ENCODE measurements at regions not wholly inside any gene's neighbourhood (a gene's known extent, or its start where the extent isn't known, plus 50 kb on each side); places are given as distances from the start of the nearest gene placed in this dataset.

DNA sequence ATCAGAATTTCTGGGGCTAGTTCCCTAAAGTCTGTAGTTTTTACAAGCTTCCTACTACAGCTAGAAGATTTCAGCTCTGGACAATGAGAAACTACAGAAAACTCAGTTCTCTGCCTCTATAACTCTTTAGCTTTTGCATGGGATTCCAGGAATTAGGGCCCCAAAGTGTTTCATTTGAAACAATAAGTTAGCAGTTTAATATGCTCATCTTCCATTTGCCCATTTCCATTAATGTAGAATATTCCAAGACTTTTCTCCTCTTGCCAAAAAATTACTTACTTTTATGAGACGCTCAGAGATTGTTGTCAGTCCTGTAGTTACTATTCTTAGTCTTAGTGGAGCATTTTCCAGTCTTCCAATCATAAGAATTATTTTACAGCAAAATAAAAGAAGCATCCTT is 719.9 kb downstream of the ADGRL2 start:
- TF ChIP-seq POLR2AphosphoS5 (IDR thresholded peaks at IDR 0.05; ENCODE audit: low read depth, low read length): no peak
- TF ChIP-seq POLR2A (IDR thresholded peaks at IDR 0.05; ENCODE audit: low read depth, low read length): no peak
